H1 (cell line): ENCODE measurements at regions not wholly inside any gene's neighbourhood (a gene's known extent, or its start where the extent isn't known, plus 50 kb on each side); places are given as distances from the start of the nearest gene placed in this dataset.

Experiments
- CTCF ChIA-PET: fragments of 300-600 bp; sonication (Branson Sonifier 250); formaldehyde crosslinking; loops from one replicate; lab custom pipeline; 2021; ENCODE audit not compliant: partially characterized antibody; lab: Charles Lee
- POLR2A ChIA-PET: fragments of 300-600 bp; sonication (Branson Sonifier 250); formaldehyde crosslinking; loops from one replicate; lab custom pipeline; 2021; ENCODE audit warnings: inconsistent platforms; ENCODE audit not compliant: partially characterized antibody; lab: Charles Lee
- DNase-seq, 2 experiments: peaks; one replicate each; pipeline versions ENCODE4 v3.0.0 to v3.0.0-alpha.2; 2010 to 2022; ENCODE audit warnings: low spot score in 2 of 2, low read depth in 1 of 2, mixed read lengths in 1 of 2
- FAIRE-seq: peaks from 2 replicates; lab custom pipeline; 2011; peaks lifted over from hg19 to GRCh38; lab: Jason Lieb, UNC
- H2AFZ ChIP-seq: 2 replicates; pipeline ENCODE4 v1.8.1; 2012; ENCODE audit warnings: low read length, inconsistent platforms
- H2AK5ac ChIP-seq: 2 replicates; pipeline ENCODE4 v1.6.1; 2013; ENCODE audit warnings: low read depth, low read length
- H2BK120ac ChIP-seq: replicated peaks from 2 replicates; pipeline ENCODE3; 2013; ENCODE audit warnings: low read depth, low read length, inconsistent platforms
- H2BK12ac ChIP-seq: 2 replicates; pipeline ENCODE4 v1.6.1; 2013; ENCODE audit warnings: low read depth, low read length
- H2BK15ac ChIP-seq: 2 replicates; pipeline ENCODE4 v1.6.1; 2013; ENCODE audit warnings: low read length
- H2BK20ac ChIP-seq: 2 replicates; pipeline ENCODE4 v1.6.1; 2013; ENCODE audit warnings: low read length
- H2BK5ac ChIP-seq: 2 replicates; pipeline ENCODE4 v1.6.1; 2013; ENCODE audit warnings: low read depth, low read length
- H3K14ac ChIP-seq: 2 replicates; pipeline ENCODE4 v1.6.1; 2013; ENCODE audit warnings: inconsistent platforms; ENCODE audit not compliant: insufficient read length
- H3K18ac ChIP-seq: 2 replicates; pipeline ENCODE4 v1.6.1; 2013; ENCODE audit warnings: low read length; ENCODE audit errors: extremely low read depth
- H3K23ac ChIP-seq: 2 replicates; pipeline ENCODE4 v1.6.1; 2013; ENCODE audit warnings: inconsistent platforms; ENCODE audit not compliant: insufficient read length
- H3K23me2 ChIP-seq: 2 replicates; pipeline ENCODE4 v1.6.1; 2013; ENCODE audit warnings: low read depth, low read length
- H3K27ac ChIP-seq: 2 replicates; pipeline ENCODE4 v1.6.1; 2011; ENCODE audit warnings: low read depth, low read length, inconsistent platforms
- H3K27me3 ChIP-seq, 4 experiments: replicated peaks in 1 of 4; 1 replicate in 1 of 4; 2 replicates in 3 of 4; pipeline versions ENCODE4 v1.6.1 to v1.8.1; 2011 to 2013; ENCODE audit warnings: low read length in 3 of 4, mild to moderate bottlenecking in 3 of 4, inconsistent platforms in 2 of 4, mixed read lengths in 2 of 4, moderate library complexity in 1 of 4; ENCODE audit not compliant: control insufficient read depth in 3 of 4, insufficient read depth in 3 of 4; ENCODE audit errors: extremely low read depth in 1 of 4
- H3K36me3 ChIP-seq, 4 experiments: 2 replicates each; pipeline versions ENCODE4 v1.6.1 to v1.8.1; 2011 to 2013; ENCODE audit warnings: mild to moderate bottlenecking in 4 of 4, low read length in 3 of 4, moderate library complexity in 2 of 4, control low read depth in 1 of 4, inconsistent platforms in 1 of 4; ENCODE audit not compliant: insufficient read depth in 4 of 4, control insufficient read depth in 2 of 4
- H3K4ac ChIP-seq: replicated peaks from 2 replicates; pipeline ENCODE3; 2013; ENCODE audit warnings: low read length, low read depth, mixed read lengths, inconsistent platforms; ENCODE audit not compliant: insufficient read length
- H3K4me1 ChIP-seq, 4 experiments: replicated peaks in 1 of 4; 1 replicate in 1 of 4; 2 replicates in 3 of 4; pipeline versions ENCODE4 v1.6.1 to v1.8.1; 2011 to 2013; ENCODE audit warnings: low read length in 3 of 4, inconsistent platforms in 2 of 4, mixed read lengths in 1 of 4; ENCODE audit not compliant: insufficient read depth in 4 of 4, control insufficient read depth in 3 of 4
- H3K4me2 ChIP-seq, 2 experiments: 2 replicates each; pipeline versions ENCODE4 v1.6.1 to v1.8.1; 2011 to 2013; ENCODE audit warnings: low read depth in 2 of 2, low read length in 2 of 2, control low read depth in 1 of 2, inconsistent platforms in 1 of 2, mild to moderate bottlenecking in 1 of 2; ENCODE audit not compliant: insufficient read depth in 1 of 2
- H3K4me3 ChIP-seq, 4 experiments: fragments of 200-600, 300-600 bp in 1 of 4; sonication (generic), shearing (Covaris generic), sonication (Bioruptor Twin) in 1 of 4; 2 replicates each; pipeline versions ENCODE4 v1.5.1 to v1.8.1; 2011 to 2016; ENCODE audit warnings: low read length in 4 of 4, low read depth in 3 of 4, control low read depth in 2 of 4, inconsistent platforms in 2 of 4, mild to moderate bottlenecking in 2 of 4, mixed read lengths in 1 of 4, moderate library complexity in 1 of 4; ENCODE audit not compliant: insufficient read depth in 2 of 4; ENCODE audit errors: extremely low read depth in 1 of 4
- H3K56ac ChIP-seq: replicated peaks from 2 replicates; pipeline ENCODE3; 2013; ENCODE audit warnings: low read depth, mild to moderate bottlenecking, mixed read lengths, low read length, inconsistent platforms; ENCODE audit not compliant: insufficient read length
- H3K79me1 ChIP-seq: 2 replicates; pipeline ENCODE4 v1.6.1; 2013; ENCODE audit warnings: low read depth, low read length, control low read depth
- H3K79me2 ChIP-seq, 2 experiments: 2 replicates each; pipeline versions ENCODE4 v1.6.1 to v1.8.1; 2012 to 2013; ENCODE audit warnings: low read length in 2 of 2, mild to moderate bottlenecking in 2 of 2, inconsistent platforms in 1 of 2; ENCODE audit not compliant: insufficient read depth in 2 of 2, control insufficient read depth in 1 of 2
- H3K9ac ChIP-seq, 4 experiments: replicated peaks in 1 of 4; 1 replicate in 1 of 4; 2 replicates in 3 of 4; pipeline versions ENCODE4 v1.6.1 to v1.8.1; 2011 to 2013; ENCODE audit warnings: low read depth in 3 of 4, low read length in 3 of 4, control low read depth in 2 of 4, mild to moderate bottlenecking in 2 of 4, moderate library complexity in 2 of 4, inconsistent platforms in 1 of 4; ENCODE audit errors: extremely low read depth in 1 of 4
- H3K9me3 ChIP-seq, 2 experiments: 2 replicates each; pipeline versions ENCODE4 v1.6.1 to v1.8.1; 2012 to 2013; ENCODE audit warnings: mild to moderate bottlenecking in 2 of 2, moderate library complexity in 2 of 2, control low read depth in 1 of 2, inconsistent platforms in 1 of 2, low read depth in 1 of 2, low read length in 1 of 2, mixed read lengths in 1 of 2; ENCODE audit not compliant: insufficient read depth in 2 of 2
- H4K20me1 ChIP-seq, 2 experiments: replicated peaks in 1 of 2; 2 replicates each; pipeline versions ENCODE3 to v1.8.1; 2011 to 2013; ENCODE audit warnings: inconsistent platforms in 2 of 2, low read length in 2 of 2, mild to moderate bottlenecking in 1 of 2; ENCODE audit not compliant: insufficient read depth in 2 of 2, control insufficient read depth in 1 of 2
- H4K5ac ChIP-seq: 2 replicates; pipeline ENCODE4 v1.6.1; 2013; ENCODE audit warnings: low read length, low read depth, mixed read lengths, inconsistent platforms; ENCODE audit not compliant: insufficient read length
- H4K8ac ChIP-seq: 2 replicates; pipeline ENCODE4 v1.8.0; 2013; ENCODE audit warnings: mild to moderate bottlenecking, moderate library complexity, low read length, inconsistent platforms; ENCODE audit not compliant: insufficient read depth; ENCODE audit errors: extremely low read depth
- H4K91ac ChIP-seq: replicated peaks from 2 replicates; pipeline ENCODE3; 2013; ENCODE audit warnings: low read length, mixed read lengths, inconsistent platforms; ENCODE audit not compliant: insufficient read length
- CHD2 ChIP-seq: IDR thresholded peaks from 2 replicates; pipeline ENCODE4 v1.6.1; 2012; ENCODE audit warnings: low read length, improper control_type of control experiment
- RBBP5 ChIP-seq: IDR thresholded peaks from 2 replicates; pipeline ENCODE4 v1.7.1; 2012; ENCODE audit warnings: low read depth, mild to moderate bottlenecking, inconsistent platforms, low read length, moderate library complexity, borderline replicate concordance
- WGBS, 2 experiments: shearing (Covaris generic) in 1 of 2; methylation state at CpG; one replicate each; pipeline versions ENCODE4 v1.1.6 to v1.1.7; 2013 to 2015; ENCODE audit warnings: low lambda C conversion rate in 2 of 2, mixed read lengths in 2 of 2, inconsistent platforms in 1 of 2, low coverage in 1 of 2, missing lambda C conversion rate in 1 of 2; ENCODE audit not compliant: insufficient replicate concordance in 2 of 2, insufficient coverage in 1 of 2, insufficient read length in 1 of 2; ENCODE audit errors: extremely low coverage in 1 of 2, missing lambda C conversion rate in 1 of 2; 5-methylcytosine and 5-hydroxymethylcytosine counted together
- TF ChIP-seq, protein P1 (sequence below), 3 experiments: IDR thresholded peaks; 1 replicate in 2 of 3; 2 replicates in 1 of 3; pipeline versions ENCODE4 v1.5.1 to v1.6.1; 2011; ENCODE audit warnings: low read length in 3 of 3, mild to moderate bottlenecking in 3 of 3, inconsistent platforms in 2 of 3, low read depth in 1 of 3, moderate library complexity in 1 of 3; ENCODE audit not compliant: insufficient read depth in 1 of 3; ENCODE audit errors: control extremely low read depth in 1 of 3

DNA sequence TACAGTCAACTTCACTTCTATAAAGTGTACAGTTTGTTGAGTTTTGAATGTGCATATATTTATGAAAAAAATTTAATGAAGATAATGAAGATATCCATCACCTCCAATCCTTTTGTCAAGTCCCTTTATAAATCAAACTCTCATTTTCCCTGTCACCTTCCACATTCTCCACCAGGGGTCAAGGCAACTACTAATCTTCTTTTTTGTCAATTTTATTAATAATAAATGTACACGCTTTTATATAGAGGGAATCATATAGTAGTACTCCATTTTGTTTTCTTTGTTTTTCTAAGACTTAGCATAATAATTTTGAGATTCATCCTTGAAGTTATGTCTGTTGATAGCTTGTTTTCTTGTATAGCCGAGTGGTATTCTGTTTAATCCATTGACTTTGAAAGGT is 1594.2 kb upstream of the PRMT6 start:
- H3K14ac ChIP-seq = no peak overlapping the region

More for the DNA sequence above, 1594.2 kb upstream of the PRMT6 start:
- ChIA-PET CTCF (interaction anchor here (0.6 to 1.1 kb wide), 2 partner anchors 56 to 161 kb away, joined by 3 read pairs; no protein-coding TSS in a partner anchor), POLR2A (no interaction called here)
- Histone ChIP-seq H2BK5ac (no peak overlapping the region), H3K56ac (no peak overlapping the region), H3K27me3 (no peaks in the 10 kb centered on the region), H3K4me3 (peak overlapping the region in 1 of 4 experiments; percentile 10; a peak in 1 of 8 replicates), H2BK12ac (no peak overlapping the region), H3K18ac (no peak overlapping the region), H3K23ac (no peak overlapping the region), H3K79me1 (no peaks in the 10 kb centered on the region), H2AFZ (no peak overlapping the region), H3K27ac (no peak overlapping the region), H3K4ac (no peak overlapping the region), H2BK20ac (no peak overlapping the region), H3K4me1 (peaks cover 0 to 2% (median 0%) of the 10 kb centered on the region in 4 experiments; a peak in 1 of 7 replicates), H3K4me2 (no peak overlapping the region), H3K79me2 (no peaks in the 10 kb centered on the region), H3K9me3 (no peaks in the 10 kb centered on the region), H2AK5ac (no peak overlapping the region), H4K20me1 (no peaks in the 10 kb centered on the region), H3K23me2 (no peaks in the 10 kb centered on the region), H4K91ac (no peak overlapping the region), H4K8ac (no peak overlapping the region), H4K5ac (no peak overlapping the region), H2BK15ac (no peak overlapping the region), H2BK120ac (no peak overlapping the region), H3K36me3 (no peaks in the 10 kb centered on the region), H3K9ac (no peak overlapping the region)
- TF ChIP-seq RBBP5 (no peak), CHD2 (no peak)
- TF ChIP-seq, protein P1, sequence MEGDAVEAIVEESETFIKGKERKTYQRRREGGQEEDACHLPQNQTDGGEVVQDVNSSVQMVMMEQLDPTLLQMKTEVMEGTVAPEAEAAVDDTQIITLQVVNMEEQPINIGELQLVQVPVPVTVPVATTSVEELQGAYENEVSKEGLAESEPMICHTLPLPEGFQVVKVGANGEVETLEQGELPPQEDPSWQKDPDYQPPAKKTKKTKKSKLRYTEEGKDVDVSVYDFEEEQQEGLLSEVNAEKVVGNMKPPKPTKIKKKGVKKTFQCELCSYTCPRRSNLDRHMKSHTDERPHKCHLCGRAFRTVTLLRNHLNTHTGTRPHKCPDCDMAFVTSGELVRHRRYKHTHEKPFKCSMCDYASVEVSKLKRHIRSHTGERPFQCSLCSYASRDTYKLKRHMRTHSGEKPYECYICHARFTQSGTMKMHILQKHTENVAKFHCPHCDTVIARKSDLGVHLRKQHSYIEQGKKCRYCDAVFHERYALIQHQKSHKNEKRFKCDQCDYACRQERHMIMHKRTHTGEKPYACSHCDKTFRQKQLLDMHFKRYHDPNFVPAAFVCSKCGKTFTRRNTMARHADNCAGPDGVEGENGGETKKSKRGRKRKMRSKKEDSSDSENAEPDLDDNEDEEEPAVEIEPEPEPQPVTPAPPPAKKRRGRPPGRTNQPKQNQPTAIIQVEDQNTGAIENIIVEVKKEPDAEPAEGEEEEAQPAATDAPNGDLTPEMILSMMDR (IDR thresholded peaks at IDR 0.05; ENCODE audit: control extremely low read depth in 1 of 3, insufficient read depth in 1 of 3, low read depth in 1 of 3, low read length in 3 of 3) = peak in 1 of 3 experiments; percentile 17; a peak in 1 of 4 replicates
- 70% methylated on average over 2 of the region's 2 CpGs; no CpG with 5 or more reads in 1 of the 2 experiments for WGBS, 2 experiments
- no peak for FAIRE-seq
- DNase-seq = no peak
